OCI-M2 (cell line): ENCODE measurements at regions not wholly inside any gene's neighbourhood (a gene's known extent, or its start where the extent isn't known, plus 50 kb on each side); places are given as distances from the start of the nearest gene placed in this dataset.
"Not testable (repeated sequence)": the region's sequence is repeated elsewhere in the genome, so short reads cannot be mapped to it uniquely, and the experiment has no call there.

ENCODE experiments used
- DNase-seq: peaks from one replicate; lab custom pipeline; 2025; ENCODE audit not compliant: unreplicated experiment; lab: John Stamatoyannopoulos, UW

GRCh38 chr6:121748850-121749249 lies 313.4 kb downstream of the GJA1 start:
- DNase-seq, result no peak

GRCh38 chr6:121755485-121755884 lies 320.0 kb downstream of the GJA1 start:
- DNase-seq, result no peak

GRCh38 chr6:121756666-121757065 lies 321.2 kb downstream of the GJA1 start:
- no peak for DNase-seq

GRCh38 chr6:121759370-121759769 lies 323.9 kb downstream of the GJA1 start:
- DNase-seq, result no peak

- DNase-seq, result no peak
Measured at GRCh38 chr6:121760191-121760590, 324.7 kb downstream of the GJA1 start.

GRCh38 chr6:121760745-121761144 lies 325.3 kb downstream of the GJA1 start:
- no peak for DNase-seq

- DNase-seq, result no peak
Measured at GRCh38 chr6:121764493-121764892, 329.0 kb downstream of the GJA1 start.

GRCh38 chr6:121765060-121765459 lies 329.6 kb downstream of the GJA1 start:
- DNase-seq, result no peak

- DNase-seq, result no peak
Measured at GRCh38 chr6:121767211-121767610, 331.8 kb downstream of the GJA1 start.

- DNase-seq, result no peak
Measured at GRCh38 chr6:121770943-121771342, 335.5 kb downstream of the GJA1 start.

GRCh38 chr6:121771937-121772720 lies 336.7 kb downstream of the GJA1 start:
- no peak for DNase-seq

- no peak for DNase-seq
Measured at GRCh38 chr6:121776054-121776453, 340.6 kb downstream of the GJA1 start.

GRCh38 chr6:121780325-121781321 lies 345.2 kb downstream of the GJA1 start:
- DNase-seq, result no peak

GRCh38 chr6:121791396-121792315 lies 356.2 kb downstream of the GJA1 start:
- no peak for DNase-seq

- DNase-seq, result no peak
Measured at GRCh38 chr6:121794630-121795029, 359.2 kb downstream of the GJA1 start.

GRCh38 chr6:121797598-121797997 lies 362.2 kb downstream of the GJA1 start:
- DNase-seq, result not testable (repeated sequence)

- DNase-seq, result not testable (repeated sequence)
Measured at GRCh38 chr6:121798126-121798525, 362.7 kb downstream of the GJA1 start.

GRCh38 chr6:121799574-121799973 lies 364.1 kb downstream of the GJA1 start:
- DNase-seq, result no peak

- no peak for DNase-seq
Measured at GRCh38 chr6:121800047-121800446, 364.6 kb downstream of the GJA1 start.

- no peak for DNase-seq
Measured at GRCh38 chr6:121806116-121806515, 370.7 kb downstream of the GJA1 start.

GRCh38 chr6:121809211-121809610 lies 373.8 kb downstream of the GJA1 start:
- no peak for DNase-seq
